Hepatocyte (in vitro differentiated cells): ENCODE measurements at regions not wholly inside any gene's neighbourhood (a gene's known extent, or its start where the extent isn't known, plus 50 kb on each side); places are given as distances from the start of the nearest gene placed in this dataset.

Experiments
- CTCF ChIP-seq: fragments of 200-600 bp; sonication (generic); IDR thresholded peaks from 2 replicates; pipeline ENCODE4 v1.5.1; 2016; ENCODE audit warnings: antibody characterized with exemption, mild to moderate bottlenecking; ENCODE audit not compliant: poor library complexity
- EZH2phosphoT487 ChIP-seq: fragments of 200-600 bp; sonication (generic); IDR thresholded peaks from one replicate; pipeline ENCODE4 v1.6.1; 2018; ENCODE audit warnings: antibody characterized with exemption, mild to moderate bottlenecking, low read depth, moderate library complexity; ENCODE audit not compliant: unreplicated experiment, severe bottlenecking

GRCh38 chr2:122868646-122869275, 1113.3 kb downstream of the TSN start:
- TF ChIP-seq CTCF: no peak
- TF ChIP-seq EZH2phosphoT487: no peak
